ENCODE measurements at regions not wholly inside any gene's neighbourhood (a gene's known extent, or its start where the extent isn't known, plus 50 kb on each side); places are given as distances from the start of the nearest gene placed in this dataset.

GRCh38 chr7:25763463-25763860 is 388.5 kb upstream of the NFE2L3 start:
- H3K4me1 ChIP-seq (ENCODE audit: insufficient read depth, low read length) = no peaks in the 10 kb centered on the region
- Mint-ChIP-seq H3K27ac (ENCODE audit: unreplicated experiment) (no peak overlapping the region), H3K4me1 (ENCODE audit: low read depth, unreplicated experiment) (peaks cover 17% of the 10 kb centered on the region), H3K9me3 (ENCODE audit: unreplicated experiment) (peaks cover 5% of the 10 kb centered on the region), H3K4me3 (ENCODE audit: unreplicated experiment) (no peak overlapping the region), H3K36me3 (ENCODE audit: low read depth, unreplicated experiment) (no peaks in the 10 kb centered on the region), H3K27me3 (ENCODE audit: low read depth, unreplicated experiment) (peaks cover 2% of the 10 kb centered on the region)
- no peaks in the 10 kb centered on the region for H3K9me3 ChIP-seq (ENCODE audit: insufficient read depth, low read depth, low read length)
- H4K20me1 ChIP-seq (ENCODE audit: insufficient read depth, low read length) = no peaks in the 10 kb centered on the region
- H3K4me2 ChIP-seq (ENCODE audit: low read length) = no peak overlapping the region
- no peak overlapping the region for H3K9ac ChIP-seq (ENCODE audit: low read length)
- TF ChIP-seq EZH2 (IDR thresholded peaks at IDR 0.05; ENCODE audit: insufficient read depth, low read length) = no peak
- TF ChIP-seq CTCF (IDR thresholded peaks at IDR 0.05; ENCODE audit: insufficient read depth, low read depth, low read length) = no peak
- H3K27me3 ChIP-seq (ENCODE audit: insufficient read depth, low read length) = no peaks in the 10 kb centered on the region
- no peak for FAIRE-seq
- DNase-seq (ENCODE audit: low read depth) = no peak
- no peaks in the 10 kb centered on the region for H3K36me3 ChIP-seq (ENCODE audit: insufficient read depth, low read length)
- H2AFZ ChIP-seq (ENCODE audit: low read depth, low read length) = no peak overlapping the region
- no peak overlapping the region for H3K27ac ChIP-seq (ENCODE audit: low read depth, low read length)
- H3K4me3 ChIP-seq (ENCODE audit: insufficient read depth, low read depth, low read length) = no peak overlapping the region
- no peaks in the 10 kb centered on the region for H3K79me2 ChIP-seq (ENCODE audit: insufficient read depth, low read length)

GRCh38 chr7:25765110-25765655 is 386.8 kb upstream of the NFE2L3 start:
- no peak overlapping the region for H3K27ac Mint-ChIP-seq (ENCODE audit: unreplicated experiment)
- no peaks in the 10 kb centered on the region for H4K20me1 ChIP-seq (ENCODE audit: insufficient read depth, low read length)
- no peak overlapping the region for H3K4me3 ChIP-seq (ENCODE audit: insufficient read depth, low read depth, low read length)
- H3K79me2 ChIP-seq (ENCODE audit: insufficient read depth, low read length) = no peaks in the 10 kb centered on the region
- H3K4me2 ChIP-seq (ENCODE audit: low read length) = no peak overlapping the region
- no peak for TF ChIP-seq CTCF (IDR thresholded peaks at IDR 0.05; ENCODE audit: insufficient read depth, low read depth, low read length)
- no peak for TF ChIP-seq EZH2 (IDR thresholded peaks at IDR 0.05; ENCODE audit: insufficient read depth, low read length)
- H3K9ac ChIP-seq (ENCODE audit: low read length) = no peak overlapping the region
- peaks cover 5% of the 10 kb centered on the region for H3K9me3 Mint-ChIP-seq (ENCODE audit: unreplicated experiment)
- no peak overlapping the region for H2AFZ ChIP-seq (ENCODE audit: low read depth, low read length)
- H3K27ac ChIP-seq (ENCODE audit: low read depth, low read length) = no peak overlapping the region
- H3K4me1 Mint-ChIP-seq (ENCODE audit: low read depth, unreplicated experiment) = peaks cover 8% of the 10 kb centered on the region
- FAIRE-seq (no peak), DNase-seq (ENCODE audit: low read depth) (no peak)
- peaks cover 2% of the 10 kb centered on the region for H3K27me3 Mint-ChIP-seq (ENCODE audit: low read depth, unreplicated experiment)
- no peaks in the 10 kb centered on the region for H3K36me3 Mint-ChIP-seq (ENCODE audit: low read depth, unreplicated experiment)
- H3K27me3 ChIP-seq (ENCODE audit: insufficient read depth, low read length) = no peaks in the 10 kb centered on the region
- no peak overlapping the region for H3K4me3 Mint-ChIP-seq (ENCODE audit: unreplicated experiment)
- no peaks in the 10 kb centered on the region for H3K36me3 ChIP-seq (ENCODE audit: insufficient read depth, low read length)
- H3K9me3 ChIP-seq (ENCODE audit: insufficient read depth, low read depth, low read length) = no peaks in the 10 kb centered on the region
- H3K4me1 ChIP-seq (ENCODE audit: insufficient read depth, low read length) = no peaks in the 10 kb centered on the region

GRCh38 chr7:25770235-25770634 is 381.8 kb upstream of the NFE2L3 start:
- Histone ChIP-seq H3K9ac (ENCODE audit: low read length) (no peak overlapping the region), H3K27ac (ENCODE audit: low read depth, low read length) (no peak overlapping the region), H3K27me3 (ENCODE audit: insufficient read depth, low read length) (no peaks in the 10 kb centered on the region), H2AFZ (ENCODE audit: low read depth, low read length) (no peak overlapping the region), H3K36me3 (ENCODE audit: insufficient read depth, low read length) (no peaks in the 10 kb centered on the region), H3K4me2 (ENCODE audit: low read length) (no peak overlapping the region), H4K20me1 (ENCODE audit: insufficient read depth, low read length) (no peaks in the 10 kb centered on the region), H3K4me3 (ENCODE audit: insufficient read depth, low read depth, low read length) (no peak overlapping the region), H3K9me3 (ENCODE audit: insufficient read depth, low read depth, low read length) (no peaks in the 10 kb centered on the region), H3K79me2 (ENCODE audit: insufficient read depth, low read length) (no peaks in the 10 kb centered on the region), H3K4me1 (ENCODE audit: insufficient read depth, low read length) (no peaks in the 10 kb centered on the region)
- Mint-ChIP-seq H3K27me3 (ENCODE audit: low read depth, unreplicated experiment) (no peaks in the 10 kb centered on the region), H3K27ac (ENCODE audit: unreplicated experiment) (no peak overlapping the region), H3K36me3 (ENCODE audit: low read depth, unreplicated experiment) (no peaks in the 10 kb centered on the region), H3K4me1 (ENCODE audit: low read depth, unreplicated experiment) (no peaks in the 10 kb centered on the region), H3K9me3 (ENCODE audit: unreplicated experiment) (no peaks in the 10 kb centered on the region), H3K4me3 (ENCODE audit: unreplicated experiment) (no peak overlapping the region)
- no peak for TF ChIP-seq CTCF (IDR thresholded peaks at IDR 0.05; ENCODE audit: insufficient read depth, low read depth, low read length)
- no peak for TF ChIP-seq EZH2 (IDR thresholded peaks at IDR 0.05; ENCODE audit: insufficient read depth, low read length)
- DNase-seq (ENCODE audit: low read depth) = no peak
- FAIRE-seq = no peak

Measured in astrocyte (in vitro differentiated cells and primary cell).